ENCODE measurements at regions not wholly inside any gene's neighbourhood (a gene's known extent, or its start where the extent isn't known, plus 50 kb on each side); places are given as distances from the start of the nearest gene placed in this dataset.

DNA sequence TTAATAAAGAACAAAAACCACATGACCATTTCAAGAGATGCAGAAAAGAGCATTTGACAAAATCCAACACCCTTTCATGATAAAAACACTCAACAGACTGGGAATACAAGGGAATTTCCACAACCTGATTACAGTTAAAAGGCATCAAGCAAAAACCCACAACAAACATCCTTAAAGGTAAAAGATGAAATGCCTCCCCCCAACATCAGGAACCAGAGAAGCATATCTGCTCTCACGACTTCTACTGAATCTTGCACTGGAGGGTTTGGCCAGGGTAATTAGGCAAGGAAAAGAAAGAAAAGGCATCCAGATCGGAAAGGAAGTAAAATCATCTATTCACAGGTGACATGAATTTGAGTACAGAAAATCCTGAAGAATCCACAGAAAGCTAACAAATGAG lies 59.5 kb upstream of the SFMBT2 start:
- DNase-seq (ENCODE audit: extremely low spot score, unreplicated experiment), result no peak
- Mint-ChIP-seq H3K27me3 (ENCODE audit: unreplicated experiment) (peaks cover 4% of the 10 kb centered on the region), H3K36me3 (ENCODE audit: unreplicated experiment) (no peaks in the 10 kb centered on the region), H3K27ac (ENCODE audit: unreplicated experiment) (no peak overlapping the region), H3K9me3 (ENCODE audit: unreplicated experiment) (no peaks in the 10 kb centered on the region), H3K4me3 (ENCODE audit: unreplicated experiment) (no peak overlapping the region), H3K4me1 (ENCODE audit: unreplicated experiment) (no peaks in the 10 kb centered on the region)
- TF ChIP-seq CTCF (IDR thresholded peaks at IDR 0.05), result no peak

DNA sequence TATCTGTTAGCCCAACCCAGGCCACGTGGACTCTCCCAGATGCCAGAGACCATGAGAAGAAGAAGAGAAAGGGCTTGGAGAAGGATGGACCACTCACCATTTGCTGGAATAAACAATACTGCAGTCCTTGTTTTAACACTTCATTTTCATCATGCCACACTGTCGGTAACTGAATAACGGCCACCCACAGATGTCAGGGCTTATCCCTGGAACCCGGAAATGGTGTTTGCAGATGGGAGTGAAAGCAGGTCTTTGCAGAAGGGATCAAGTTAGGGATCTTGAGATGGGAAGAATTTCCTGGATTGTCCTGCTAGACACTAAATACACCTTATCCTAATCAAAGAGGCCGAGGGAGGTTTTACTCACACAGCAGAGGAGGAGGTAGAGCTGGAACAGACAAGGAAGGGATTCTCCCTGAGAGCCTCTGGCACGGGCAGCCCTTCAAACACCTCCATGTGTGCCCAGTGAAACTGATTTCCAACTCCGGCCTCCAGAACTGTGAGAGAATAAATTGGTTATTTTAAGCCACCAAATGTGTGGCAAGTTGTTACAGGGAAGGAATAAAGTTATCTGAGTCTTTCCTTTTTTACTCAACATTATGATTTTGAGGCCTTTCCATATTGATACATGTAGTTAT lies 56.3 kb upstream of the SFMBT2 start:
- Mint-ChIP-seq H3K4me3 (ENCODE audit: unreplicated experiment) (no peak overlapping the region), H3K9me3 (ENCODE audit: unreplicated experiment) (no peaks in the 10 kb centered on the region), H3K4me1 (ENCODE audit: unreplicated experiment) (no peaks in the 10 kb centered on the region), H3K27me3 (ENCODE audit: unreplicated experiment) (peaks cover 4% of the 10 kb centered on the region), H3K36me3 (ENCODE audit: unreplicated experiment) (no peaks in the 10 kb centered on the region), H3K27ac (ENCODE audit: unreplicated experiment) (no peak overlapping the region)
- DNase-seq (ENCODE audit: extremely low spot score, unreplicated experiment), result no peak
- no peak for TF ChIP-seq CTCF (IDR thresholded peaks at IDR 0.05)

GRCh38 chr10:7464691-7465090 lies 53.9 kb upstream of the SFMBT2 start:
- DNase-seq (ENCODE audit: extremely low spot score, unreplicated experiment), result no peak
- H3K36me3 Mint-ChIP-seq (ENCODE audit: unreplicated experiment), result no peaks in the 10 kb centered on the region
- no peak for TF ChIP-seq CTCF (IDR thresholded peaks at IDR 0.05)
- H3K4me1 Mint-ChIP-seq (ENCODE audit: unreplicated experiment), result no peaks in the 10 kb centered on the region
- no peak overlapping the region for H3K27ac Mint-ChIP-seq (ENCODE audit: unreplicated experiment)
- no peak overlapping the region for H3K4me3 Mint-ChIP-seq (ENCODE audit: unreplicated experiment)
- H3K27me3 Mint-ChIP-seq (ENCODE audit: unreplicated experiment), result no peaks in the 10 kb centered on the region
- no peaks in the 10 kb centered on the region for H3K9me3 Mint-ChIP-seq (ENCODE audit: unreplicated experiment)

All from osteocyte (in vitro differentiated cells).